ENCODE measurements at regions not wholly inside any gene's neighbourhood (a gene's known extent, or its start where the extent isn't known, plus 50 kb on each side); places are given as distances from the start of the nearest gene placed in this dataset.

GRCh38 chr6:86355271-86355670 is 582.1 kb upstream of the HTR1E start (continued):
- TF ChIP-seq, protein P1, sequence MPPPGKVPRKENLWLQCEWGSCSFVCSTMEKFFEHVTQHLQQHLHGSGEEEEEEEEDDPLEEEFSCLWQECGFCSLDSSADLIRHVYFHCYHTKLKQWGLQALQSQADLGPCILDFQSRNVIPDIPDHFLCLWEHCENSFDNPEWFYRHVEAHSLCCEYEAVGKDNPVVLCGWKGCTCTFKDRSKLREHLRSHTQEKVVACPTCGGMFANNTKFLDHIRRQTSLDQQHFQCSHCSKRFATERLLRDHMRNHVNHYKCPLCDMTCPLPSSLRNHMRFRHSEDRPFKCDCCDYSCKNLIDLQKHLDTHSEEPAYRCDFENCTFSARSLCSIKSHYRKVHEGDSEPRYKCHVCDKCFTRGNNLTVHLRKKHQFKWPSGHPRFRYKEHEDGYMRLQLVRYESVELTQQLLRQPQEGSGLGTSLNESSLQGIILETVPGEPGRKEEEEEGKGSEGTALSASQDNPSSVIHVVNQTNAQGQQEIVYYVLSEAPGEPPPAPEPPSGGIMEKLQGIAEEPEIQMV (CRISPR knock-in tag; IDR thresholded peaks at IDR 0.05; ENCODE audit: low read depth), result no peak
- TF ChIP-seq ZNF768 (CRISPR knock-in tag; IDR thresholded peaks at IDR 0.05), result no peak
- TF ChIP-seq, protein P2, sequence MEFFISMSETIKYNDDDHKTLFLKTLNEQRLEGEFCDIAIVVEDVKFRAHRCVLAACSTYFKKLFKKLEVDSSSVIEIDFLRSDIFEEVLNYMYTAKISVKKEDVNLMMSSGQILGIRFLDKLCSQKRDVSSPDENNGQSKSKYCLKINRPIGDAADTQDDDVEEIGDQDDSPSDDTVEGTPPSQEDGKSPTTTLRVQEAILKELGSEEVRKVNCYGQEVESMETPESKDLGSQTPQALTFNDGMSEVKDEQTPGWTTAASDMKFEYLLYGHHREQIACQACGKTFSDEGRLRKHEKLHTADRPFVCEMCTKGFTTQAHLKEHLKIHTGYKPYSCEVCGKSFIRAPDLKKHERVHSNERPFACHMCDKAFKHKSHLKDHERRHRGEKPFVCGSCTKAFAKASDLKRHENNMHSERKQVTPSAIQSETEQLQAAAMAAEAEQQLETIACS (CRISPR knock-in tag; IDR thresholded peaks at IDR 0.05), result no peak
- no peak for TF ChIP-seq ZNF552 (CRISPR knock-in tag; IDR thresholded peaks at IDR 0.05; ENCODE audit: borderline replicate concordance)
- no peak for TF ChIP-seq SP140L (CRISPR knock-in tag; IDR thresholded peaks at IDR 0.05; ENCODE audit: borderline replicate concordance)
- TF ChIP-seq, protein P3, sequence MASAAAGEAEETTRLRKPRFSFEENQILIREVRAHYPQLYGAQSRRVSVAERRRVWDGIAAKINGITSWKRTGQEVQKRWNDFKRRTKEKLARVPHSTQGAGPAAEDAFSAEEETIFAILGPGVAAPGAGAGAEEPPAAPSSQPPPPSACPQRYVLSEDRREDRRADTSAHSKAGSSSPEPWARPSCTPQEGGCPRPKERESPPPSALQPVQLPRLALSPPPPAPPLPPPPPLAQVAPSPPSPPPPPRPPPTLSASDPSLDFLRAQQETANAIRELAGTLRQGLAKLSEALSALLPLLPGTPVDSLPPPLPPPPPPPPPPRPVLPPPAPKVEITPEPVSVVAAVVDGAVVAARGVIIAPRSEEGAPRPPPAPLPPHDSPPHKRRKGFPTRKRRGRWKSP (CRISPR knock-in tag; IDR thresholded peaks at IDR 0.05), result no peak
- no peak for TF ChIP-seq TCF12 (IDR thresholded peaks at IDR 0.05)
- TF ChIP-seq TCF12 (CRISPR knock-in tag; IDR thresholded peaks at IDR 0.05), result no peak
- no peak for TF ChIP-seq KLF11 (CRISPR knock-in tag; IDR thresholded peaks at IDR 0.05)
- no peak for TF ChIP-seq ZNF264 (CRISPR knock-in tag; IDR thresholded peaks at IDR 0.05)
- TF ChIP-seq, protein P4, sequence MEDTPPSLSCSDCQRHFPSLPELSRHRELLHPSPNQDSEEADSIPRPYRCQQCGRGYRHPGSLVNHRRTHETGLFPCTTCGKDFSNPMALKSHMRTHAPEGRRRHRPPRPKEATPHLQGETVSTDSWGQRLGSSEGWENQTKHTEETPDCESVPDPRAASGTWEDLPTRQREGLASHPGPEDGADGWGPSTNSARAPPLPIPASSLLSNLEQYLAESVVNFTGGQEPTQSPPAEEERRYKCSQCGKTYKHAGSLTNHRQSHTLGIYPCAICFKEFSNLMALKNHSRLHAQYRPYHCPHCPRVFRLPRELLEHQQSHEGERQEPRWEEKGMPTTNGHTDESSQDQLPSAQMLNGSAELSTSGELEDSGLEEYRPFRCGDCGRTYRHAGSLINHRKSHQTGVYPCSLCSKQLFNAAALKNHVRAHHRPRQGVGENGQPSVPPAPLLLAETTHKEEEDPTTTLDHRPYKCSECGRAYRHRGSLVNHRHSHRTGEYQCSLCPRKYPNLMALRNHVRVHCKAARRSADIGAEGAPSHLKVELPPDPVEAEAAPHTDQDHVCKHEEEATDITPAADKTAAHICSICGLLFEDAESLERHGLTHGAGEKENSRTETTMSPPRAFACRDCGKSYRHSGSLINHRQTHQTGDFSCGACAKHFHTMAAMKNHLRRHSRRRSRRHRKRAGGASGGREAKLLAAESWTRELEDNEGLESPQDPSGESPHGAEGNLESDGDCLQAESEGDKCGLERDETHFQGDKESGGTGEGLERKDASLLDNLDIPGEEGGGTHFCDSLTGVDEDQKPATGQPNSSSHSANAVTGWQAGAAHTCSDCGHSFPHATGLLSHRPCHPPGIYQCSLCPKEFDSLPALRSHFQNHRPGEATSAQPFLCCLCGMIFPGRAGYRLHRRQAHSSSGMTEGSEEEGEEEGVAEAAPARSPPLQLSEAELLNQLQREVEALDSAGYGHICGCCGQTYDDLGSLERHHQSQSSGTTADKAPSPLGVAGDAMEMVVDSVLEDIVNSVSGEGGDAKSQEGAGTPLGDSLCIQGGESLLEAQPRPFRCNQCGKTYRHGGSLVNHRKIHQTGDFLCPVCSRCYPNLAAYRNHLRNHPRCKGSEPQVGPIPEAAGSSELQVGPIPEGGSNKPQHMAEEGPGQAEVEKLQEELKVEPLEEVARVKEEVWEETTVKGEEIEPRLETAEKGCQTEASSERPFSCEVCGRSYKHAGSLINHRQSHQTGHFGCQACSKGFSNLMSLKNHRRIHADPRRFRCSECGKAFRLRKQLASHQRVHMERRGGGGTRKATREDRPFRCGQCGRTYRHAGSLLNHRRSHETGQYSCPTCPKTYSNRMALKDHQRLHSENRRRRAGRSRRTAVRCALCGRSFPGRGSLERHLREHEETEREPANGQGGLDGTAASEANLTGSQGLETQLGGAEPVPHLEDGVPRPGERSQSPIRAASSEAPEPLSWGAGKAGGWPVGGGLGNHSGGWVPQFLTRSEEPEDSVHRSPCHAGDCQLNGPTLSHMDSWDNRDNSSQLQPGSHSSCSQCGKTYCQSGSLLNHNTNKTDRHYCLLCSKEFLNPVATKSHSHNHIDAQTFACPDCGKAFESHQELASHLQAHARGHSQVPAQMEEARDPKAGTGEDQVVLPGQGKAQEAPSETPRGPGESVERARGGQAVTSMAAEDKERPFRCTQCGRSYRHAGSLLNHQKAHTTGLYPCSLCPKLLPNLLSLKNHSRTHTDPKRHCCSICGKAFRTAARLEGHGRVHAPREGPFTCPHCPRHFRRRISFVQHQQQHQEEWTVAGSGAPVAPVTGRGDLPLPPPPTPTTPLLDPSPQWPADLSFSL (CRISPR knock-in tag; IDR thresholded peaks at IDR 0.05), result no peak
- TF ChIP-seq PPARG (CRISPR knock-in tag; conservative IDR thresholded peaks at IDR 0.05), result no peak
